ENCODE measurements at regions not wholly inside any gene's neighbourhood (a gene's known extent, or its start where the extent isn't known, plus 50 kb on each side); places are given as distances from the start of the nearest gene placed in this dataset.

- TF ChIP-seq CTCF (IDR thresholded peaks at IDR 0.05; ENCODE audit: control extremely low read depth in 1 of 3, insufficient read depth in 1 of 3, low read depth in 1 of 3, low read length in 3 of 3) (no peak), ASH2L (IDR thresholded peaks at IDR 0.05; ENCODE audit: low read length) (no peak), CHD2 (IDR thresholded peaks at IDR 0.05; ENCODE audit: low read length) (no peak), FOSL1 (IDR thresholded peaks at IDR 0.05; ENCODE audit: insufficient read depth, low read depth, low read length) (no peak)
These were observed 123.3 kb upstream of the COL21A1 start (continued) for GRCh38 chr6:56370561-56371211.
